KMS-11 (cell line): ENCODE measurements at regions not wholly inside any gene's neighbourhood (a gene's known extent, or its start where the extent isn't known, plus 50 kb on each side); places are given as distances from the start of the nearest gene placed in this dataset.

Experiments
- H2AFZ ChIP-seq: fragments of 200-600 bp; sonication (generic); 2 replicates; pipeline ENCODE4 v1.6.1; 2016; ENCODE audit warnings: antibody characterized with exemption, mixed run types, low read depth
- H3K27ac ChIP-seq: fragments of 200-600 bp; sonication (generic); 2 replicates; pipeline ENCODE4 v1.6.1; 2016; ENCODE audit warnings: mild to moderate bottlenecking, mixed run types
- H3K27me3 ChIP-seq: fragments of 200-600 bp; sonication (generic); 2 replicates; pipeline ENCODE4 v1.6.1; 2017; ENCODE audit warnings: mild to moderate bottlenecking, low read depth, mixed run types, moderate library complexity; ENCODE audit not compliant: insufficient read depth
- H3K36me3 ChIP-seq: fragments of 200-600 bp; sonication (generic); 2 replicates; pipeline ENCODE4 v1.6.1; 2017; ENCODE audit warnings: mild to moderate bottlenecking, mixed run types; ENCODE audit not compliant: insufficient read depth
- H3K4me1 ChIP-seq: fragments of 200-600 bp; sonication (generic); 2 replicates; pipeline ENCODE4 v1.6.1; 2016; ENCODE audit warnings: mild to moderate bottlenecking, low read depth, mixed run types; ENCODE audit not compliant: poor library complexity, severe bottlenecking
- H3K4me2 ChIP-seq: fragments of 200-600 bp; sonication (generic); 2 replicates; pipeline ENCODE4 v1.7.0; 2016; ENCODE audit warnings: mild to moderate bottlenecking, mixed run types
- H3K4me3 ChIP-seq: fragments of 200-600 bp; sonication (generic); IDR thresholded peaks from 2 replicates; pipeline ENCODE4 v1.6.1; 2017; ENCODE audit warnings: low read depth, low read length, mixed read lengths; ENCODE audit not compliant: insufficient read depth
- H3K79me2 ChIP-seq: fragments of 200-600 bp; sonication (generic); 2 replicates; pipeline ENCODE4 v1.6.1; 2016; ENCODE audit warnings: low read depth, mixed run types; ENCODE audit not compliant: insufficient read depth
- H3K9ac ChIP-seq: fragments of 200-600 bp; sonication (generic); 2 replicates; pipeline ENCODE4 v1.6.1; 2016; ENCODE audit warnings: mild to moderate bottlenecking, mixed run types
- H4K20me1 ChIP-seq: fragments of 200-600 bp; sonication (generic); 2 replicates; pipeline ENCODE4 v1.6.1; 2016; ENCODE audit warnings: mild to moderate bottlenecking, mixed run types; ENCODE audit not compliant: insufficient read depth
- TF ChIP-seq, protein P1 (sequence below): fragments of 200-600 bp; sonication (generic); conservative IDR thresholded peaks from 2 replicates; pipeline ENCODE4 v1.6.1; 2017; ENCODE audit warnings: low read depth, mild to moderate bottlenecking, antibody characterized with exemption, low read length, moderate library complexity, mixed read lengths

GRCh38 chr5:164435576-164435975 is 930.2 kb downstream of the MAT2B start:
- no peaks in the 10 kb centered on the region for H3K4me1 ChIP-seq
- TF ChIP-seq, protein P1, sequence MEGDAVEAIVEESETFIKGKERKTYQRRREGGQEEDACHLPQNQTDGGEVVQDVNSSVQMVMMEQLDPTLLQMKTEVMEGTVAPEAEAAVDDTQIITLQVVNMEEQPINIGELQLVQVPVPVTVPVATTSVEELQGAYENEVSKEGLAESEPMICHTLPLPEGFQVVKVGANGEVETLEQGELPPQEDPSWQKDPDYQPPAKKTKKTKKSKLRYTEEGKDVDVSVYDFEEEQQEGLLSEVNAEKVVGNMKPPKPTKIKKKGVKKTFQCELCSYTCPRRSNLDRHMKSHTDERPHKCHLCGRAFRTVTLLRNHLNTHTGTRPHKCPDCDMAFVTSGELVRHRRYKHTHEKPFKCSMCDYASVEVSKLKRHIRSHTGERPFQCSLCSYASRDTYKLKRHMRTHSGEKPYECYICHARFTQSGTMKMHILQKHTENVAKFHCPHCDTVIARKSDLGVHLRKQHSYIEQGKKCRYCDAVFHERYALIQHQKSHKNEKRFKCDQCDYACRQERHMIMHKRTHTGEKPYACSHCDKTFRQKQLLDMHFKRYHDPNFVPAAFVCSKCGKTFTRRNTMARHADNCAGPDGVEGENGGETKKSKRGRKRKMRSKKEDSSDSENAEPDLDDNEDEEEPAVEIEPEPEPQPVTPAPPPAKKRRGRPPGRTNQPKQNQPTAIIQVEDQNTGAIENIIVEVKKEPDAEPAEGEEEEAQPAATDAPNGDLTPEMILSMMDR, result no peak
- H3K4me3 ChIP-seq, result no peak overlapping the region
- no peak overlapping the region for H2AFZ ChIP-seq
- H3K9ac ChIP-seq, result no peak overlapping the region
- H3K79me2 ChIP-seq, result no peaks in the 10 kb centered on the region
- no peak overlapping the region for H3K27ac ChIP-seq
- no peaks in the 10 kb centered on the region for H3K36me3 ChIP-seq
- H3K4me2 ChIP-seq, result no peak overlapping the region
- no peaks in the 10 kb centered on the region for H3K27me3 ChIP-seq
- H4K20me1 ChIP-seq, result no peaks in the 10 kb centered on the region

- no peaks in the 10 kb centered on the region for H3K27me3 ChIP-seq
- H4K20me1 ChIP-seq, result no peaks in the 10 kb centered on the region
- no peak overlapping the region for H3K4me2 ChIP-seq
- TF ChIP-seq, protein P1, result no peak
- H3K36me3 ChIP-seq, result no peaks in the 10 kb centered on the region
- H3K27ac ChIP-seq, result no peak overlapping the region
- no peaks in the 10 kb centered on the region for H3K4me1 ChIP-seq
- H2AFZ ChIP-seq, result no peak overlapping the region
- no peaks in the 10 kb centered on the region for H3K79me2 ChIP-seq
- no peak overlapping the region for H3K9ac ChIP-seq
- H3K4me3 ChIP-seq, result no peak overlapping the region
Measured at GRCh38 chr5:164439799-164440198, 934.4 kb downstream of the MAT2B start.

DNA sequence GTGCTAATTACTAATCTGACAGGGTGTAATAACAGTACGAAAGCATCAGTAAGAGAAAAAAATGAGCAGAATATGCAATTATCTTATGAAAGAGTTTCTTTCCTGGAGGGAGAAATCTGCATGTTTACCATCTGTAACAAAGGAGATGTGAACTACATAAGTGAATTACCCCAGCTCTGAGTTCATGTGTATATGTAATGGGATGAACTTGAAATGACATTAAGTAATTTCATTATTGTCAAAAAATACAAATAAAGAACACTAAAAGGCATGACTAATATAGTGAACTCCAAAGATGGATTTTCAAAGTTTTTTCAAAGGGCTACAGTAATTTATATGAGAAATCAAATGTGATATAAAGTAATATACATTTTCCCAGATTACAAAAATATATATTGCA is 944.0 kb downstream of the MAT2B start:
- no peak overlapping the region for H3K27ac ChIP-seq
- H4K20me1 ChIP-seq, result no peaks in the 10 kb centered on the region
- TF ChIP-seq, protein P1, result no peak
- no peak overlapping the region for H3K4me2 ChIP-seq
- H3K9ac ChIP-seq, result no peak overlapping the region
- H3K4me3 ChIP-seq, result no peak overlapping the region
- H3K4me1 ChIP-seq, result no peaks in the 10 kb centered on the region
- no peaks in the 10 kb centered on the region for H3K79me2 ChIP-seq
- no peaks in the 10 kb centered on the region for H3K36me3 ChIP-seq
- H3K27me3 ChIP-seq, result no peaks in the 10 kb centered on the region
- H2AFZ ChIP-seq, result no peak overlapping the region

GRCh38 chr5:164466033-164466432 is 960.6 kb downstream of the MAT2B start:
- Histone ChIP-seq H3K4me3 (no peak overlapping the region), H3K36me3 (no peaks in the 10 kb centered on the region), H4K20me1 (no peaks in the 10 kb centered on the region), H3K79me2 (no peaks in the 10 kb centered on the region), H2AFZ (no peak overlapping the region), H3K27ac (no peak overlapping the region), H3K4me1 (no peaks in the 10 kb centered on the region), H3K9ac (no peak overlapping the region), H3K4me2 (no peak overlapping the region), H3K27me3 (no peaks in the 10 kb centered on the region)
- TF ChIP-seq, protein P1, result no peak
